HFFc6 (cell line): ENCODE measurements at regions not wholly inside any gene's neighbourhood (a gene's known extent, or its start where the extent isn't known, plus 50 kb on each side); places are given as distances from the start of the nearest gene placed in this dataset.
"Not testable (repeated sequence)": the region's sequence is repeated elsewhere in the genome, so short reads cannot be mapped to it uniquely, and the experiment has no call there.

ENCODE experiments used
- DNase-seq: peaks from one replicate; pipeline ENCODE4 v3.0.0-alpha.2; 2018
- H3K27ac Mint-ChIP-seq: 2 replicates; pipeline ENCODE4 v1.8.0; 2020; ENCODE audit warnings: mild to moderate bottlenecking, mixed read lengths
- H3K27me3 Mint-ChIP-seq: 2 replicates; pipeline ENCODE4 v1.8.0; 2021; ENCODE audit warnings: mild to moderate bottlenecking, moderate library complexity, mixed read lengths; ENCODE audit not compliant: insufficient read depth
- H3K36me3 Mint-ChIP-seq: 2 replicates; pipeline ENCODE4 v1.8.0; 2021; ENCODE audit warnings: low read depth, mixed read lengths
- H3K4me1 Mint-ChIP-seq: 2 replicates; pipeline ENCODE4 v1.8.0; 2020; ENCODE audit warnings: low read depth, mixed read lengths
- H3K4me3 Mint-ChIP-seq: 2 replicates; pipeline ENCODE4 v1.8.0; 2020; ENCODE audit warnings: mild to moderate bottlenecking, moderate library complexity, mixed read lengths
- H3K9me3 Mint-ChIP-seq: 2 replicates; pipeline ENCODE4 v1.8.0; 2020; ENCODE audit warnings: mild to moderate bottlenecking, mixed read lengths
- CTCF ChIP-seq: fragments of 200-600 bp; sonication (generic); IDR thresholded peaks from 2 replicates; pipeline ENCODE4 v1.5.0; 2021; ENCODE audit warnings: antibody characterized with exemption, mild to moderate bottlenecking

- DNase-seq = no peak
- Mint-ChIP-seq H3K9me3 (peaks cover 100% of the 10 kb centered on the region), H3K36me3 (peaks cover 74% of the 10 kb centered on the region), H3K4me3 (no peak overlapping the region), H3K27me3 (no peaks in the 10 kb centered on the region), H3K4me1 (no peaks in the 10 kb centered on the region), H3K27ac (no peak overlapping the region)
- no peak for TF ChIP-seq CTCF
These were observed 1093.5 kb downstream of the RPIA start for GRCh38 chr2:89784960-89785359.

- not testable (repeated sequence) for H3K4me1 Mint-ChIP-seq, H3K27me3 Mint-ChIP-seq, DNase-seq, H3K27ac Mint-ChIP-seq, H3K4me3 Mint-ChIP-seq
- H3K36me3 Mint-ChIP-seq = peaks cover 73% of the 10 kb centered on the region
- peaks cover 100% of the 10 kb centered on the region for H3K9me3 Mint-ChIP-seq
These were observed 1094.1 kb downstream of the RPIA start for GRCh38 chr2:89785528-89785927.

- H3K27me3 Mint-ChIP-seq, H3K27ac Mint-ChIP-seq, H3K4me1 Mint-ChIP-seq, H3K4me3 Mint-ChIP-seq, DNase-seq: not testable (repeated sequence)
- peaks cover 70% of the 10 kb centered on the region for H3K36me3 Mint-ChIP-seq
- peaks cover 100% of the 10 kb centered on the region for H3K9me3 Mint-ChIP-seq
These were observed 1095.2 kb downstream of the RPIA start for GRCh38 chr2:89786642-89787041.

- peaks cover 62% of the 10 kb centered on the region for H3K36me3 Mint-ChIP-seq
- not testable (repeated sequence) for H3K4me1 Mint-ChIP-seq, DNase-seq, H3K4me3 Mint-ChIP-seq, H3K27me3 Mint-ChIP-seq, H3K27ac Mint-ChIP-seq
- peaks cover 100% of the 10 kb centered on the region for H3K9me3 Mint-ChIP-seq
These were observed 1104.1 kb downstream of the RPIA start for GRCh38 chr2:89795530-89795929.

- DNase-seq = no peak
- Mint-ChIP-seq H3K9me3 (peaks cover 100% of the 10 kb centered on the region), H3K27me3 (no peaks in the 10 kb centered on the region), H3K4me3 (no peak overlapping the region), H3K27ac (no peak overlapping the region), H3K36me3 (peaks cover 57% of the 10 kb centered on the region), H3K4me1 (no peaks in the 10 kb centered on the region)
- TF ChIP-seq CTCF = no peak
These were observed 1106.0 kb downstream of the RPIA start for GRCh38 chr2:89797320-89798038.

- not testable (repeated sequence) for H3K4me1 Mint-ChIP-seq, H3K27me3 Mint-ChIP-seq, H3K4me3 Mint-ChIP-seq, H3K27ac Mint-ChIP-seq, DNase-seq
- Mint-ChIP-seq H3K9me3 (peaks cover 100% of the 10 kb centered on the region), H3K36me3 (peaks cover 68% of the 10 kb centered on the region)
These were observed 1109.7 kb downstream of the RPIA start for GRCh38 chr2:89801207-89801606.

- H3K4me1 Mint-ChIP-seq, H3K4me3 Mint-ChIP-seq, DNase-seq, H3K27ac Mint-ChIP-seq, H3K27me3 Mint-ChIP-seq: not testable (repeated sequence)
- Mint-ChIP-seq H3K36me3 (peaks cover 66% of the 10 kb centered on the region), H3K9me3 (peaks cover 72% of the 10 kb centered on the region)
These were observed 1114.9 kb downstream of the RPIA start for GRCh38 chr2:89806363-89806762.

- TF ChIP-seq CTCF = no peak
- no peak overlapping the region for H3K27ac Mint-ChIP-seq
- H3K36me3 Mint-ChIP-seq = peaks cover 62% of the 10 kb centered on the region
- H3K4me3 Mint-ChIP-seq = no peak overlapping the region
- H3K9me3 Mint-ChIP-seq = peaks cover 22% of the 10 kb centered on the region
- no peak for DNase-seq
- H3K27me3 Mint-ChIP-seq = peaks cover 2% of the 10 kb centered on the region; the same call in 1 of the 2 replicates
- H3K4me1 Mint-ChIP-seq = no peaks in the 10 kb centered on the region
These were observed 1119.8 kb downstream of the RPIA start for GRCh38 chr2:89811295-89811694.

GRCh38 chr2:89811910-89812309 lies 1120.4 kb downstream of the RPIA start:
- H3K27me3 Mint-ChIP-seq, H3K27ac Mint-ChIP-seq, DNase-seq, H3K4me1 Mint-ChIP-seq, H3K4me3 Mint-ChIP-seq: not testable (repeated sequence)
- peaks cover 16% of the 10 kb centered on the region for H3K9me3 Mint-ChIP-seq
- peaks cover 62% of the 10 kb centered on the region for H3K36me3 Mint-ChIP-seq

- not testable (repeated sequence) for H3K27me3 Mint-ChIP-seq, H3K27ac Mint-ChIP-seq, H3K4me1 Mint-ChIP-seq, H3K9me3 Mint-ChIP-seq, DNase-seq, H3K4me3 Mint-ChIP-seq
- peaks cover 60% of the 10 kb centered on the region for H3K36me3 Mint-ChIP-seq
These were observed 1122.9 kb downstream of the RPIA start for GRCh38 chr2:89814359-89814758.
